ENCODE measurements at regions not wholly inside any gene's neighbourhood (a gene's known extent, or its start where the extent isn't known, plus 50 kb on each side); places are given as distances from the start of the nearest gene placed in this dataset.

DNA sequence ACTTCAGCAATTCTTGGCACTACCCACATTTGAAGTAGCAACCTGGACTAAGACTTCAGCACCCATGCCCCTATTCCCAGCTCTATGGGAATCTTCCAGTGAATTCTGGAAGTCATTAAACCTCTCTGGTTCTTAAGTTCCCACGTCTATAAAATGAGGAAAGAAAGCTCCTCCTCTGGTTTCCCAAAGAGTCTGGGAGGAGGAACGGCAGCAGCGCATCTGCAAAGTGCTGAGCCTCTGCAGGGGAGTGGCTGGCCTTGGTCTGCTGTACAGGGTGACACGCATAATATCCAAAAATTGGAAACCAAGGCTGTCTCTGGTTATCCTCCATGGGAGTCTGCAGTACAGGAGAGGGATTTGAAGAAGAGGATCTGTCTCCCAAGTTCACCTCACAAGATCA, 73.6 kb upstream of the TP53I11 start:
- H3K4me2 ChIP-seq (ENCODE audit: control insufficient read depth, extremely low read depth, insufficient read depth, low read depth, low read length): no peak overlapping the region
- FAIRE-seq (no peak), DNase-seq (ENCODE audit: low read depth, low spot score) (no peak)
- no peaks in the 10 kb centered on the region for H3K9me3 ChIP-seq (ENCODE audit: control insufficient read depth, low read depth, low read length)
- H3K4me1 ChIP-seq (ENCODE audit: control insufficient read depth, extremely low read depth, insufficient read depth, low read length): no peaks in the 10 kb centered on the region
- H3K27me3 ChIP-seq (ENCODE audit: control insufficient read depth, extremely low read depth, insufficient read depth, low read length): peaks cover 4% of the 10 kb centered on the region
- TF ChIP-seq EZH2 (IDR thresholded peaks at IDR 0.05; ENCODE audit: low read length): no peak
- TF ChIP-seq, protein P1, sequence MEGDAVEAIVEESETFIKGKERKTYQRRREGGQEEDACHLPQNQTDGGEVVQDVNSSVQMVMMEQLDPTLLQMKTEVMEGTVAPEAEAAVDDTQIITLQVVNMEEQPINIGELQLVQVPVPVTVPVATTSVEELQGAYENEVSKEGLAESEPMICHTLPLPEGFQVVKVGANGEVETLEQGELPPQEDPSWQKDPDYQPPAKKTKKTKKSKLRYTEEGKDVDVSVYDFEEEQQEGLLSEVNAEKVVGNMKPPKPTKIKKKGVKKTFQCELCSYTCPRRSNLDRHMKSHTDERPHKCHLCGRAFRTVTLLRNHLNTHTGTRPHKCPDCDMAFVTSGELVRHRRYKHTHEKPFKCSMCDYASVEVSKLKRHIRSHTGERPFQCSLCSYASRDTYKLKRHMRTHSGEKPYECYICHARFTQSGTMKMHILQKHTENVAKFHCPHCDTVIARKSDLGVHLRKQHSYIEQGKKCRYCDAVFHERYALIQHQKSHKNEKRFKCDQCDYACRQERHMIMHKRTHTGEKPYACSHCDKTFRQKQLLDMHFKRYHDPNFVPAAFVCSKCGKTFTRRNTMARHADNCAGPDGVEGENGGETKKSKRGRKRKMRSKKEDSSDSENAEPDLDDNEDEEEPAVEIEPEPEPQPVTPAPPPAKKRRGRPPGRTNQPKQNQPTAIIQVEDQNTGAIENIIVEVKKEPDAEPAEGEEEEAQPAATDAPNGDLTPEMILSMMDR (optimal IDR thresholded peaks at IDR 0.05 in 1 of 3, IDR thresholded peaks at IDR 0.05 in 1 of 3, conservative IDR thresholded peaks at IDR 0.05 in 1 of 3; ENCODE audit: extremely low read depth in 1 of 3, insufficient read depth in 2 of 3, low read length in 3 of 3): no peak
- H3K27ac ChIP-seq (ENCODE audit: control insufficient read depth, insufficient read depth, low read length): no peak overlapping the region
- H3K9me1 ChIP-seq (ENCODE audit: control insufficient read depth, extremely low read depth, insufficient read depth, low read length): no peaks in the 10 kb centered on the region
- H3K4me3 ChIP-seq (ENCODE audit: control insufficient read depth in 2 of 3, extremely low read depth in 1 of 3, insufficient read depth in 2 of 3, low read depth in 1 of 3, low read length in 3 of 3): no peak overlapping the region
- H2AFZ ChIP-seq (ENCODE audit: control insufficient read depth, low read length): no peak overlapping the region
- no peaks in the 10 kb centered on the region for H4K20me1 ChIP-seq (ENCODE audit: control insufficient read depth, extremely low read depth, insufficient read depth, low read length)
- H3K36me3 ChIP-seq (ENCODE audit: control insufficient read depth in 2 of 2, extremely low read depth in 1 of 2, insufficient read depth in 2 of 2, low read length in 2 of 2): no peaks in the 10 kb centered on the region
- no peaks in the 10 kb centered on the region for H3K79me2 ChIP-seq (ENCODE audit: control insufficient read depth, insufficient read depth, low read length)
- no peak overlapping the region for H3K9ac ChIP-seq (ENCODE audit: control insufficient read depth, extremely low read depth, insufficient read depth, low read length)
- dilution Hi-C loops (cut with MboI; ENCODE audit: extremely low pct_ligation_motif_present, low sequenced_read_pairs): no loop called here

DNA sequence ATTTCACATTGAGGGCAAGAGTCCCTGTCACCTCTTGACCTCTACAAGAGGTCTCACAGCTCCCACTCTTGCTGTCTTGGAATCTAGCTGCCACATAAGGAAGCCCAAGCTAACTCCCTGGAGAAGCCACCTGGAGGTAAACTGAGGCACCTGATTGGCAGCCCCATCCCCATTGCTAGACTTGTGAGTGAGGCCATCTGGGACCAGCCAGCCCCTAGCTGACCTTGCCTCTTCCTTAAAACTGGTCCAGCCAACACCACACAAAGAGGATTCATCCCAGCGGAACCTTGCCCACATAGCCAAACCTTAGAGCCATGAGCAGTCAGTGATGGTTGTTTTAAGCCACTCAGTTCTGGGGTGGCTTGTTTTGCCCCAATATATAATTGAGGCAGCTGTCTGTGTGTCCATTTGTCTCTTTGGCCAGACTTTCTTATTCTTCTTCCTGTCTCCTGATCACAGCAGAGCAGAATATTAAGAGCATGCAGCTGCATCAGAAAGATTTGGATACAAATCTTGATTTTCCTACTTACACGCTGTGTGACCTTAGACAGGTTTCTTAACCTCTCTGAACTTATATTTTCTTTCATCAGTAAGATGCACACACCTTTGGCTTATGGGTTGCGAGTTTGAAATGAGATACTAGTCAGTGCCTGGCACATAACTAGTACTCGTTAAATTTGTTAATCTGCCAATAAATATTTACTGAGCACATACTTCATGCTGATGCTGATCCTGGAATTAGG, 74.3 kb upstream of the TP53I11 start:
- H3K4me2 ChIP-seq (ENCODE audit: control insufficient read depth, extremely low read depth, insufficient read depth, low read depth, low read length): no peak overlapping the region
- no peak for DNase-seq (ENCODE audit: low read depth, low spot score)
- no peaks in the 10 kb centered on the region for H3K79me2 ChIP-seq (ENCODE audit: control insufficient read depth, insufficient read depth, low read length)
- TF ChIP-seq EZH2 (IDR thresholded peaks at IDR 0.05; ENCODE audit: low read length): no peak
- TF ChIP-seq, protein P1 (optimal IDR thresholded peaks at IDR 0.05 in 1 of 3, IDR thresholded peaks at IDR 0.05 in 1 of 3, conservative IDR thresholded peaks at IDR 0.05 in 1 of 3; ENCODE audit: extremely low read depth in 1 of 3, insufficient read depth in 2 of 3, low read length in 3 of 3): no peak
- no peak overlapping the region for H2AFZ ChIP-seq (ENCODE audit: control insufficient read depth, low read length)
- no peak overlapping the region for H3K4me3 ChIP-seq (ENCODE audit: control insufficient read depth in 2 of 3, extremely low read depth in 1 of 3, insufficient read depth in 2 of 3, low read depth in 1 of 3, low read length in 3 of 3)
- no peaks in the 10 kb centered on the region for H3K9me3 ChIP-seq (ENCODE audit: control insufficient read depth, low read depth, low read length)
- H3K36me3 ChIP-seq (ENCODE audit: control insufficient read depth in 2 of 2, extremely low read depth in 1 of 2, insufficient read depth in 2 of 2, low read length in 2 of 2): no peaks in the 10 kb centered on the region
- peaks cover 4% of the 10 kb centered on the region for H3K27me3 ChIP-seq (ENCODE audit: control insufficient read depth, extremely low read depth, insufficient read depth, low read length)
- H3K4me1 ChIP-seq (ENCODE audit: control insufficient read depth, extremely low read depth, insufficient read depth, low read length): no peaks in the 10 kb centered on the region
- dilution Hi-C loops (cut with MboI; ENCODE audit: extremely low pct_ligation_motif_present, low sequenced_read_pairs): no loop called here
- H3K9ac ChIP-seq (ENCODE audit: control insufficient read depth, extremely low read depth, insufficient read depth, low read length): no peak overlapping the region
- H4K20me1 ChIP-seq (ENCODE audit: control insufficient read depth, extremely low read depth, insufficient read depth, low read length): no peaks in the 10 kb centered on the region
- no peaks in the 10 kb centered on the region for H3K9me1 ChIP-seq (ENCODE audit: control insufficient read depth, extremely low read depth, insufficient read depth, low read length)
- no peak overlapping the region for H3K27ac ChIP-seq (ENCODE audit: control insufficient read depth, insufficient read depth, low read length)
- no peak for FAIRE-seq
